ENCODE measurements at regions not wholly inside any gene's neighbourhood (a gene's known extent, or its start where the extent isn't known, plus 50 kb on each side); places are given as distances from the start of the nearest gene placed in this dataset.

GRCh38 chr9:135372501-135373008, 107.0 kb upstream of the PPP1R26 start:
- TF ChIP-seq POLR2A (IDR thresholded peaks at IDR 0.05) = no peak
- TF ChIP-seq CTCF (IDR thresholded peaks at IDR 0.05 in 4 of 5, conservative IDR thresholded peaks at IDR 0.05 in 1 of 5) = no peak

All from gastrocnemius medialis (tissue), 4 donors.